IMR-90 (cell line): ENCODE measurements at regions not wholly inside any gene's neighbourhood (a gene's known extent, or its start where the extent isn't known, plus 50 kb on each side); places are given as distances from the start of the nearest gene placed in this dataset.

Experiments
- ATAC-seq: fragments of 200-7000 bp; cut with Tn5 transposase; 2 replicates; pipeline ENCODE4 v1.9.1; 2020; ENCODE audit warnings: low read depth, mild to moderate bottlenecking, moderate library complexity
- BruUV-seq: library from RNA; stranded (reverse); fragments of 400-500 nt; replicated peaks from 2 replicates; lab custom pipeline; 2021; lab: Mats Ljungman, UMichigan
- CTCF ChIA-PET: fragments of 300-600 bp; formaldehyde crosslinking; extraction: SDS; loops from one replicate; lab custom pipeline; 2021; ENCODE audit warnings: antibody characterized with exemption; lab: Yijun Ruan, JAX
- POLR2A ChIA-PET: fragments of 300-600 bp; sonication (Branson Sonifier 250); formaldehyde crosslinking; loops from one replicate; lab custom pipeline; 2022; ENCODE audit warnings: antibody characterized with exemption; ENCODE audit not compliant: unreplicated experiment; lab: Charles Lee
- DNase-seq: peaks from one replicate; pipeline ENCODE4 v3.0.0; 2013
- H2AFZ ChIP-seq: replicated peaks from 2 replicates; pipeline ENCODE3; 2013; ENCODE audit warnings: low read length, mild to moderate bottlenecking; ENCODE audit not compliant: poor library complexity
- H2AK5ac ChIP-seq: 2 replicates; pipeline ENCODE4 v1.6.1; 2013; ENCODE audit warnings: low read depth, low read length, inconsistent platforms
- H2AK9ac ChIP-seq: replicated peaks from 2 replicates; pipeline ENCODE3; 2013; ENCODE audit warnings: mild to moderate bottlenecking, low read depth, low read length, moderate library complexity; ENCODE audit not compliant: poor library complexity
- H2BK120ac ChIP-seq: 2 replicates; pipeline ENCODE4 v1.6.1; 2013; ENCODE audit warnings: low read depth, low read length, inconsistent platforms
- H2BK15ac ChIP-seq: 3 replicates; pipeline ENCODE4 v1.6.1; 2013; ENCODE audit warnings: low read depth, low read length, inconsistent platforms
- H2BK20ac ChIP-seq: 2 replicates; pipeline ENCODE4 v1.6.1; 2013; ENCODE audit warnings: low read depth, mild to moderate bottlenecking, inconsistent platforms, low read length, moderate library complexity
- H2BK5ac ChIP-seq: 2 replicates; pipeline ENCODE4 v1.6.1; 2013; ENCODE audit warnings: mild to moderate bottlenecking, low read depth, low read length, inconsistent platforms; ENCODE audit not compliant: poor library complexity, severe bottlenecking
- H3K14ac ChIP-seq: replicated peaks from 2 replicates; pipeline ENCODE4 v1.6.1; 2013; ENCODE audit warnings: low read depth, low read length, inconsistent platforms
- H3K18ac ChIP-seq: 2 replicates; pipeline ENCODE4 v1.6.1; 2013; ENCODE audit warnings: low read depth, low read length, control low read depth
- H3K23ac ChIP-seq: 2 replicates; pipeline ENCODE4 v1.6.1; 2013; ENCODE audit warnings: low read depth, low read length, inconsistent platforms
- H3K27ac ChIP-seq: 2 replicates; pipeline ENCODE4 v1.5.1; 2013; ENCODE audit warnings: mild to moderate bottlenecking, control low read depth, low read length; ENCODE audit not compliant: insufficient read depth
- H3K27me3 ChIP-seq: 2 replicates; pipeline ENCODE4 v1.6.1; 2013; ENCODE audit warnings: low read length; ENCODE audit not compliant: control insufficient read depth, insufficient read depth
- H3K36me3 ChIP-seq: 2 replicates; pipeline ENCODE4 v1.6.1; 2013; ENCODE audit warnings: low read length, mixed read lengths; ENCODE audit not compliant: control insufficient read depth, insufficient read depth
- H3K4ac ChIP-seq: 2 replicates; pipeline ENCODE4 v1.6.1; 2013; ENCODE audit warnings: low read depth, low read length, inconsistent platforms
- H3K4me1 ChIP-seq: 2 replicates; pipeline ENCODE4 v1.6.1; 2013; ENCODE audit warnings: low read length, mixed read lengths; ENCODE audit not compliant: control insufficient read depth, insufficient read depth
- H3K4me2 ChIP-seq: 2 replicates; pipeline ENCODE4 v1.6.1; 2013; ENCODE audit warnings: low read depth, mild to moderate bottlenecking, control low read depth, low read length, moderate library complexity
- H3K4me3 ChIP-seq: 2 replicates; pipeline ENCODE4 v1.5.1; 2013; ENCODE audit warnings: low read depth, mild to moderate bottlenecking, control low read depth, low read length, moderate library complexity; ENCODE audit not compliant: insufficient read depth
- H3K56ac ChIP-seq: 2 replicates; pipeline ENCODE4 v1.6.1; 2013; ENCODE audit warnings: low read length, inconsistent platforms; ENCODE audit not compliant: insufficient read depth; ENCODE audit errors: extremely low read depth
- H3K79me1 ChIP-seq, 2 experiments: 2 replicates each; pipeline ENCODE4 v1.6.1; 2013; ENCODE audit warnings: low read length in 2 of 2, inconsistent platforms in 1 of 2, low read depth in 1 of 2
- H3K9ac ChIP-seq: 2 replicates; pipeline ENCODE4 v1.6.1; 2013; ENCODE audit warnings: low read depth, low read length, control low read depth
- H3K9me1 ChIP-seq: 2 replicates; pipeline ENCODE4 v1.6.1; 2013; ENCODE audit warnings: low read length, inconsistent platforms; ENCODE audit not compliant: insufficient read depth
- H3K9me3 ChIP-seq: 2 replicates; pipeline ENCODE4 v1.6.1; 2013; ENCODE audit warnings: low read length; ENCODE audit not compliant: control insufficient read depth, insufficient read depth
- H4K20me1 ChIP-seq: 2 replicates; pipeline ENCODE4 v1.6.1; 2013; ENCODE audit warnings: low read length, inconsistent platforms; ENCODE audit not compliant: insufficient read depth
- H4K5ac ChIP-seq: 2 replicates; pipeline ENCODE4 v1.6.1; 2013; ENCODE audit warnings: mild to moderate bottlenecking, low read depth, low read length, control low read depth
- H4K8ac ChIP-seq, 2 experiments: 2 replicates each; pipeline ENCODE4 v1.6.1; 2013; ENCODE audit warnings: low read depth in 2 of 2, low read length in 2 of 2, control low read depth in 1 of 2, inconsistent platforms in 1 of 2
- H4K91ac ChIP-seq: 2 replicates; pipeline ENCODE4 v1.6.1; 2013; ENCODE audit warnings: low read depth, low read length, inconsistent platforms; ENCODE audit not compliant: insufficient read depth
- BHLHE40 ChIP-seq: fragments of 150-350 bp; IDR thresholded peaks from 2 replicates; pipeline ENCODE4 v1.6.1; 2016; ENCODE audit warnings: mild to moderate bottlenecking, low read depth, low read length
- MAZ ChIP-seq: IDR thresholded peaks from 2 replicates; pipeline ENCODE4 v1.6.1; 2012; ENCODE audit warnings: low read depth, mild to moderate bottlenecking, low read length, improper control_type of control experiment, moderate library complexity, borderline replicate concordance
- RCOR1 ChIP-seq: IDR thresholded peaks from 2 replicates; pipeline ENCODE4 v1.6.1; 2012; ENCODE audit warnings: mild to moderate bottlenecking, low read length, improper control_type of control experiment; ENCODE audit not compliant: insufficient replicate concordance
- RFX5 ChIP-seq: IDR thresholded peaks from 2 replicates; pipeline ENCODE4 v1.8.0; 2012; ENCODE audit warnings: low read depth, mild to moderate bottlenecking, low read length, moderate library complexity
- SMC3 ChIP-seq: fragments of 150-350 bp; IDR thresholded peaks from 2 replicates; pipeline ENCODE4 v1.6.1; 2016; ENCODE audit warnings: low read depth, mild to moderate bottlenecking, antibody characterized with exemption, low read length, moderate library complexity
- WGBS, 2 experiments: methylation state at CpG; one replicate each; pipeline versions ENCODE4 v1.1.5 to v1.1.7; 2013; ENCODE audit warnings: missing lambda C conversion rate in 2 of 2; ENCODE audit not compliant: insufficient read length in 1 of 2; ENCODE audit errors: extremely low coverage in 2 of 2; 5-methylcytosine and 5-hydroxymethylcytosine counted together
- dilution Hi-C: fragments of 300-500 bp; cut with HindIII; formaldehyde crosslinking; loops from one replicate; pipeline ENCODE4 v1.14.3; 2018; ENCODE audit warnings: low sequenced_read_pairs; ENCODE audit not compliant: unreplicated experiment
- in situ Hi-C: fragments of 300-500 bp; cut with MboI; formaldehyde crosslinking; loops from 3 replicates; pipeline ENCODE4 v1.14.3; 2019; ENCODE audit warnings: low sequenced_read_pairs, inconsistent platforms, mixed read lengths
- intact Hi-C: fragments of 100-400 bp; cut with micrococcal nuclease; formaldehyde crosslinking; loops from 2 replicates; pipeline ENCODE4 v1.10.0; 2022
- TF ChIP-seq, protein P1 (sequence below): fragments of 150-350 bp; IDR thresholded peaks from 2 replicates; pipeline ENCODE4 v1.6.1; 2016; ENCODE audit warnings: low read depth, mild to moderate bottlenecking, low read length, moderate library complexity, borderline replicate concordance
- TF ChIP-seq, protein P2 (sequence below): conservative IDR thresholded peaks from 2 replicates; pipeline ENCODE4 v1.5.1; 2012; ENCODE audit warnings: mild to moderate bottlenecking, low read depth, low read length, improper control_type of control experiment
- TF ChIP-seq, protein P3 (sequence below): fragments of 150-350 bp; IDR thresholded peaks from 2 replicates; pipeline ENCODE4 v1.6.1; 2017; ENCODE audit warnings: mild to moderate bottlenecking, antibody characterized with exemption, low read length, low read depth

DNA sequence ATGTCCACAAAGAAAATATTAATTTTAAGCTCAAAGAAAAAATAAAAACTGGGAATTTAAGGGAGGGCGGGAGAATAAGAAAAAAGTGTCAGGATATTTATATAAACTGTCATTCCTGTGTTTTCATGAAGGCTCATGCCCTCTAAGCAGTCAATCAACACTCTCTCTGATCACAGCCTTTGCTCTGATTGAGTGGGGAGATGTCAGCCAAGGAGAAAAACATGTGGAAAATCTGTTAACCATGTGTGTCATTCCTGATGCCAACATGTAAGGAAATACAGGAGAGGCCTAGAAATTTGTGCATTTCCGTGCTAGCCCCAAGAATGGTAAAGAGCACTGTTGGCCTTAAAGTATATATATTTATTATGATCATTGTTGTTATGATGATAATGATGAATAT, 137.9 kb upstream of the IRX5 start:
- Histone ChIP-seq H3K9me1 (no peaks in the 10 kb centered on the region), H3K14ac (no peak overlapping the region), H4K91ac (no peak overlapping the region), H3K4me3 (no peak overlapping the region), H3K4ac (no peak overlapping the region), H4K8ac (no peak overlapping the region), H3K4me1 (no peaks in the 10 kb centered on the region), H3K9me3 (no peaks in the 10 kb centered on the region; the same call in 1 of the 2 replicates), H4K5ac (no peak overlapping the region), H3K36me3 (no peaks in the 10 kb centered on the region), H3K27me3 (no peaks in the 10 kb centered on the region), H4K20me1 (no peaks in the 10 kb centered on the region), H3K27ac (no peak overlapping the region), H3K23ac (no peak overlapping the region), H3K4me2 (no peak overlapping the region), H2BK120ac (no peak overlapping the region), H3K79me1 (no peaks in the 10 kb centered on the region), H3K56ac (no peak overlapping the region), H2AFZ (no peak overlapping the region), H2BK5ac (no peak overlapping the region), H3K18ac (no peak overlapping the region), H2BK20ac (no peak overlapping the region), H2AK9ac (no peak overlapping the region), H2BK15ac (no peak overlapping the region), H3K9ac (no peak overlapping the region), H2AK5ac (no peak overlapping the region)
- BruUV-seq = no TSS peak
- in situ Hi-C loops (no loop called here), intact Hi-C loops (no loop called here), dilution Hi-C loops (no loop called here)
- no peak for ATAC-seq
- no peak for DNase-seq
- ChIA-PET CTCF (interaction anchor here (1.0 kb wide), 1 partner anchor 67 kb away, joined by 3 read pairs; no protein-coding TSS in a partner anchor), POLR2A (no interaction called here)
- WGBS, 2 experiments = no CpG with 5 or more reads among the region's 2 CpGs
- TF ChIP-seq RCOR1 (no peak), SMC3 (no peak), MAZ (no peak), BHLHE40 (no peak), RFX5 (no peak)
- TF ChIP-seq, protein P1, sequence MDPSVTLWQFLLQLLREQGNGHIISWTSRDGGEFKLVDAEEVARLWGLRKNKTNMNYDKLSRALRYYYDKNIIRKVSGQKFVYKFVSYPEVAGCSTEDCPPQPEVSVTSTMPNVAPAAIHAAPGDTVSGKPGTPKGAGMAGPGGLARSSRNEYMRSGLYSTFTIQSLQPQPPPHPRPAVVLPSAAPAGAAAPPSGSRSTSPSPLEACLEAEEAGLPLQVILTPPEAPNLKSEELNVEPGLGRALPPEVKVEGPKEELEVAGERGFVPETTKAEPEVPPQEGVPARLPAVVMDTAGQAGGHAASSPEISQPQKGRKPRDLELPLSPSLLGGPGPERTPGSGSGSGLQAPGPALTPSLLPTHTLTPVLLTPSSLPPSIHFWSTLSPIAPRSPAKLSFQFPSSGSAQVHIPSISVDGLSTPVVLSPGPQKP = no peak
- TF ChIP-seq, protein P2, sequence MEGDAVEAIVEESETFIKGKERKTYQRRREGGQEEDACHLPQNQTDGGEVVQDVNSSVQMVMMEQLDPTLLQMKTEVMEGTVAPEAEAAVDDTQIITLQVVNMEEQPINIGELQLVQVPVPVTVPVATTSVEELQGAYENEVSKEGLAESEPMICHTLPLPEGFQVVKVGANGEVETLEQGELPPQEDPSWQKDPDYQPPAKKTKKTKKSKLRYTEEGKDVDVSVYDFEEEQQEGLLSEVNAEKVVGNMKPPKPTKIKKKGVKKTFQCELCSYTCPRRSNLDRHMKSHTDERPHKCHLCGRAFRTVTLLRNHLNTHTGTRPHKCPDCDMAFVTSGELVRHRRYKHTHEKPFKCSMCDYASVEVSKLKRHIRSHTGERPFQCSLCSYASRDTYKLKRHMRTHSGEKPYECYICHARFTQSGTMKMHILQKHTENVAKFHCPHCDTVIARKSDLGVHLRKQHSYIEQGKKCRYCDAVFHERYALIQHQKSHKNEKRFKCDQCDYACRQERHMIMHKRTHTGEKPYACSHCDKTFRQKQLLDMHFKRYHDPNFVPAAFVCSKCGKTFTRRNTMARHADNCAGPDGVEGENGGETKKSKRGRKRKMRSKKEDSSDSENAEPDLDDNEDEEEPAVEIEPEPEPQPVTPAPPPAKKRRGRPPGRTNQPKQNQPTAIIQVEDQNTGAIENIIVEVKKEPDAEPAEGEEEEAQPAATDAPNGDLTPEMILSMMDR = no peak
- TF ChIP-seq, protein P3, sequence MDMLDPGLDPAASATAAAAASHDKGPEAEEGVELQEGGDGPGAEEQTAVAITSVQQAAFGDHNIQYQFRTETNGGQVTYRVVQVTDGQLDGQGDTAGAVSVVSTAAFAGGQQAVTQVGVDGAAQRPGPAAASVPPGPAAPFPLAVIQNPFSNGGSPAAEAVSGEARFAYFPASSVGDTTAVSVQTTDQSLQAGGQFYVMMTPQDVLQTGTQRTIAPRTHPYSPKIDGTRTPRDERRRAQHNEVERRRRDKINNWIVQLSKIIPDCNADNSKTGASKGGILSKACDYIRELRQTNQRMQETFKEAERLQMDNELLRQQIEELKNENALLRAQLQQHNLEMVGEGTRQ = no peak
